ENCODE measurements at regions not wholly inside any gene's neighbourhood (a gene's known extent, or its start where the extent isn't known, plus 50 kb on each side); places are given as distances from the start of the nearest gene placed in this dataset.
A peak's percentile ranks its signal among the peaks of the same experiment; 100 is the strongest.

DNA sequence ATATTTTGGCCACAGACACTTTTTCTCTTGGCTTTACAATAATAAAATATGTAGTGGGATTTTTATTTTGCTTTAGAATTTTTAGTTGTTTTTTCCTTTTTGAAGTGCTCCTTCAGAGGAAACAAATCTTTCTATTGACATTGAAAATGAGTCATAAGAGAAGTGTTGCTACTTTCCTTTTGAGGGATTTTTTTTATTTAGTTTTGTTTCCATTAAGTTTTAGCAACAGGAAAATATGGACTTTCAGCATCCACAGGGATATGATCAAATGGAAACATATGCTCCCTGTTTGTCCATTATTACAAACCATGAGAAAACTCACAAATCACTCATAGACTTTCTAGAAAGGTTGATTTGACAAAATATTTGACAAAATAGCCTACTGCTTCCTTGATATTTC lies 65.3 kb upstream of the BMP2 start:
- BruUV-seq (replicated peaks), result no TSS peak
- no peak for ATAC-seq
- H3K4me3 ChIP-seq (replicated peaks in 1 of 3; ENCODE audit: insufficient read depth in 1 of 3, low read depth in 2 of 3, low read length in 3 of 3), result no peak overlapping the region
- H3K4me1 ChIP-seq (ENCODE audit: insufficient read depth, low read length), result peaks cover 67% of the 10 kb centered on the region
- H3K27me3 ChIP-seq (ENCODE audit: control insufficient read depth in 1 of 2, insufficient read depth in 2 of 2, low read length in 2 of 2), result no peaks in the 10 kb centered on the region
- POLR2A ChIA-PET, result no interaction called here
- CTCF ChIA-PET (ENCODE audit: low intra/inter-chr PET ratio, low total read pairs), result no interaction called here
- no peaks in the 10 kb centered on the region for H4K20me1 ChIP-seq (ENCODE audit: insufficient read depth, low read length)
- intact Hi-C loops (cut with micrococcal nuclease; ENCODE audit: unreplicated experiment) (loop anchor here (5.0 kb wide), 1 partner anchor 65 kb away; no protein-coding TSS in a partner anchor), in situ Hi-C loops (cut with HindIII; ENCODE audit: extremely low pct_ligation_motif_present, low pct_unique_long_range_greater_than_20kb) (no loop called here)
- no peaks in the 10 kb centered on the region for H3K79me2 ChIP-seq (ENCODE audit: insufficient read depth, low read length)
- H3K36me3 ChIP-seq (replicated peaks in 1 of 2; ENCODE audit: control insufficient read depth in 1 of 2, insufficient read depth in 2 of 2, low read length in 2 of 2), result no peaks in the 10 kb centered on the region
- TF ChIP-seq EP300 (IDR thresholded peaks at IDR 0.05; ENCODE audit: low read depth in 2 of 2, low read length in 2 of 2) (peak in 1 of 2 experiments; percentile 9; a peak in 1 of 4 replicates), EP300 (CRISPR knock-in tag; IDR thresholded peaks at IDR 0.05; ENCODE audit: borderline replicate concordance) (no peak), ZSCAN12 (CRISPR knock-in tag; IDR thresholded peaks at IDR 0.05) (no peak), MYNN (CRISPR knock-in tag; IDR thresholded peaks at IDR 0.05; ENCODE audit: low read depth) (no peak), THAP11 (CRISPR knock-in tag; IDR thresholded peaks at IDR 0.05) (no peak), ZNF33B (CRISPR knock-in tag; IDR thresholded peaks at IDR 0.05) (no peak)
- TF ChIP-seq, protein P1, sequence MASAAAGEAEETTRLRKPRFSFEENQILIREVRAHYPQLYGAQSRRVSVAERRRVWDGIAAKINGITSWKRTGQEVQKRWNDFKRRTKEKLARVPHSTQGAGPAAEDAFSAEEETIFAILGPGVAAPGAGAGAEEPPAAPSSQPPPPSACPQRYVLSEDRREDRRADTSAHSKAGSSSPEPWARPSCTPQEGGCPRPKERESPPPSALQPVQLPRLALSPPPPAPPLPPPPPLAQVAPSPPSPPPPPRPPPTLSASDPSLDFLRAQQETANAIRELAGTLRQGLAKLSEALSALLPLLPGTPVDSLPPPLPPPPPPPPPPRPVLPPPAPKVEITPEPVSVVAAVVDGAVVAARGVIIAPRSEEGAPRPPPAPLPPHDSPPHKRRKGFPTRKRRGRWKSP (CRISPR knock-in tag; IDR thresholded peaks at IDR 0.05), result no peak
- TF ChIP-seq, protein P2, sequence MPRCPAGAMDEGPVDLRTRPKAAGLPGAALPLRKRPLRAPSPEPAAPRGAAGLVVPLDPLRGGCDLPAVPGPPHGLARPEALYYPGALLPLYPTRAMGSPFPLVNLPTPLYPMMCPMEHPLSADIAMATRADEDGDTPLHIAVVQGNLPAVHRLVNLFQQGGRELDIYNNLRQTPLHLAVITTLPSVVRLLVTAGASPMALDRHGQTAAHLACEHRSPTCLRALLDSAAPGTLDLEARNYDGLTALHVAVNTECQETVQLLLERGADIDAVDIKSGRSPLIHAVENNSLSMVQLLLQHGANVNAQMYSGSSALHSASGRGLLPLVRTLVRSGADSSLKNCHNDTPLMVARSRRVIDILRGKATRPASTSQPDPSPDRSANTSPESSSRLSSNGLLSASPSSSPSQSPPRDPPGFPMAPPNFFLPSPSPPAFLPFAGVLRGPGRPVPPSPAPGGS (CRISPR knock-in tag; IDR thresholded peaks at IDR 0.05), result no peak
- H3K9me3 ChIP-seq (ENCODE audit: low read length), result no peaks in the 10 kb centered on the region
- H3K4me2 ChIP-seq (ENCODE audit: low read depth, low read length), result no peak overlapping the region
- H3K27ac ChIP-seq (ENCODE audit: extremely low read length, insufficient read depth, low read length), result no peak overlapping the region
- H2AFZ ChIP-seq (ENCODE audit: low read length), result no peak overlapping the region
- H3K9ac ChIP-seq (ENCODE audit: insufficient read depth, low read depth, low read length), result no peak overlapping the region
- FAIRE-seq, result no peak
- DNase-seq (ENCODE audit: low spot score), result no peak
